ENCODE measurements at regions not wholly inside any gene's neighbourhood (a gene's known extent, or its start where the extent isn't known, plus 50 kb on each side); places are given as distances from the start of the nearest gene placed in this dataset.

DNA sequence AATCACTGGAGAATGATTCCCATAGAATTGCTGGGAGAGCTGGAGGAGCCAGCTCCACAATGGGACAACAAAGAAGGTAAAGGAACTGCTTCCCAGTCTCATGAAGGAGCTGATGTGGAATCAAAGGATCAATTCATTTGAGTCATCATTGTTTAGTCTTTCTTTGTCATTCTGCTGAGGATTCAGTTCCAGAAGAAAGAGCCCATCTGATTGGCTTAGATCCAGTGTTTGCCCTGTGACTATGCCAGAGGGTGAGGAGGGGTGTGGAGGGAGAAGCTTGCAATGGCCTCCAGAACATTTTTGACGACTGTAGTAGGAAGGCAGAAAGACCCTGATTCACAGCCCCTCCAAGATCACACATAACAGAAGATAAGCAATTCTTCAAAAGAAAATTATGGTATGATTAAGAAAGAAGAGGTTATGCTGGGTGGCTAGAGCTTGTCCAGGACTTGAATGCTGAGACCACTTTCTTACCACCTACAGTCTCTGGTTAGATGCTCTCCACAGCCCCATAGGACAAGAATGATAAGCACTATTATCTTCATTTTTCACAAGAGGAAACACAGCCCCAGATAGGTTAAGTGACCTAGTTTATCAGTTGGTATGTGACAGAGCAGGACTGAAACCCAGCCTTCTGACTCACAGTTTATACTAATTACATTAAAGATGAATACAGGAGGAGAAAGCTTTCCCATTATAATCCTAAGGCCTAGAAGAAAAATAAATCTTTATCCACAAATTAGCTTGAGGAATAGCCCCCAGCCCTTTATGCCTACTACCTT, 363.1 kb downstream of the PRELID2 start:
- no peak for TF ChIP-seq CTCF (IDR thresholded peaks at IDR 0.05)
- no peak for TF ChIP-seq POLR2A (IDR thresholded peaks at IDR 0.05)
- H3K4me3 ChIP-seq (ENCODE audit: low read depth, poor library complexity, severe bottlenecking), result no peak overlapping the region
- 47 to 55% methylated on average over 1 of the region's 1 CpG for WGBS, 2 donors
- DNase-seq (ENCODE audit: low spot score in 2 of 2), result no peak
- intact Hi-C loops (cut with DNase I; ENCODE audit: low total_unique reads), result no loop called here

DNA sequence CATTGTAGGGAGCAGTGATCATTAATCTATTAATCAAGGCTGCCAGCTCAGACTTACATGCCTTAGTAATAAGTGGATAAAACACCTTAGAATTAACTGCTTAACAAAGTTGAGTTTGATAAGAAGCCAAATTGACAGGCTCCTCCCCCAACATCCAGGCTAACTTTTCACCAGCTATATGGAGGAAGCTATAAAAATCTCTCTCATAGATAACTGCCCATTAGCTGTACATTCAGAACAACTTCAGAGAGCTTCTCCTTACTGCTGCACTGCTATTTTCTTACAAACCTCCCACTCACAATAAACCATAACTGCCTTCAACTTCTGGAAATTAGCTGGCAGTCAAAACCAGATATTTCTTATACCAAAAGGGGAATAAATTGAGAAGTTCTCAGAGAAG, 364.1 kb downstream of the PRELID2 start:
- no peak overlapping the region for H3K4me3 ChIP-seq (ENCODE audit: low read depth, poor library complexity, severe bottlenecking)
- DNase-seq (ENCODE audit: low spot score in 2 of 2), result no peak
- no peak for TF ChIP-seq CTCF (IDR thresholded peaks at IDR 0.05)
- intact Hi-C loops (cut with DNase I; ENCODE audit: low total_unique reads), result no loop called here

DNA sequence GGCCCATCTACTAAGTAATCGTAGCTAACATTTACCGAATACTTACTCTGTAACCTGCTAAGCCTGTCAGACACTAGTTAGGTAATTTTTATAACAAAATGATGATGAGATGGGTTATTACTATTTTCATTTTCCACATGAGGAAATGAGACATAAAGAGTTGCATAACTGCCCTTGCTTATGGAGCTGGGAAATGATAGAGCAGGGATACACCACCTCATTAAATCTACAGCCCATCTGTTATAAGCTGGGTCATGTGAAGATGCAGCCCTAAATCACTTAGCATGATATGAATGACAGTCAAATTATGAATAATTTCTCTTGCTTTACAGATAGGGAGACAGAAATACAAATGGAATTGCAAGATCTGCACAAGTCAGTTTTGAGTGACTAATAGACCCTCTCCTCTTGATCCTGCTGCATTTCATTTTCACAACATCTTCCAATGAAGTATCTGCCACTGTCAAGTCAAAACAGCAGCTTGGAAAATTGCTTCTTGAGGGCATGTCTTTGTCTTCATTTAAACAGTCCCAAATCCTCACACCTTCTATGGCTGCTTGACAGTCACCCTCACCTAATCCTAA, 364.7 kb downstream of the PRELID2 start:
- intact Hi-C loops (cut with DNase I; ENCODE audit: low total_unique reads), result no loop called here
- TF ChIP-seq CTCF (IDR thresholded peaks at IDR 0.05) (no peak), POLR2A (IDR thresholded peaks at IDR 0.05) (no peak)
- DNase-seq (ENCODE audit: low spot score in 2 of 2), result no peak
- WGBS, 2 donors, result 69 to 84% methylated on average over 2 of the region's 2 CpGs
- H3K4me3 ChIP-seq (ENCODE audit: low read depth, poor library complexity, severe bottlenecking), result no peak overlapping the region

GRCh38 chr5:145467446-145467845, 367.7 kb downstream of the PRELID2 start:
- DNase-seq (ENCODE audit: low spot score in 2 of 2), result no peak
- intact Hi-C loops (cut with DNase I; ENCODE audit: low total_unique reads), result no loop called here
- TF ChIP-seq CTCF (IDR thresholded peaks at IDR 0.05) (no peak), POLR2A (IDR thresholded peaks at IDR 0.05) (no peak)
- no peak overlapping the region for H3K4me3 ChIP-seq (ENCODE audit: low read depth, poor library complexity, severe bottlenecking)
- 83 to 87% methylated on average over 3 of the region's 3 CpGs for WGBS, 2 donors

DNA sequence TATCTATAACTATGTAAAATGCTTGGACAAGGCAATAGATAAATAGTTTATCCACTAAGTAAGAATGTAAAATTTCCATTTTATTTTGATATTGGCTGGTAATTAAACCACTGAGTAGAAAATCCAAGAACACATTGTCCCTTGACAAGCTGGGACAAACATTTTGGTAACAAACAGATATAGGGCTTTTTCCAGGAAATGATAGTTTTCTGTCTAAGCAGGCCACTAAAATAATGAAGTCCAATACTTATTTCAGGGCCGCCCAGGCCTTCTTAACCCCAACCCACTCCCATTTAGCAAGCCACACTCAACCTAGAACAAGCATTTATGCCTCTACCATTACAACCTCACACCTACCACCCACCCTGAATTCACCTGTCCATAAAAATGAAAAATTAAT, 368.6 kb downstream of the PRELID2 start:
- TF ChIP-seq CTCF (IDR thresholded peaks at IDR 0.05) (no peak), POLR2A (IDR thresholded peaks at IDR 0.05) (no peak)
- intact Hi-C loops (cut with DNase I; ENCODE audit: low total_unique reads), result no loop called here
- no peak for DNase-seq (ENCODE audit: low spot score in 2 of 2)
- WGBS, 2 donors, result 68 to 69% methylated on average over 1 of the region's 1 CpG
- H3K4me3 ChIP-seq (ENCODE audit: low read depth, poor library complexity, severe bottlenecking), result no peak overlapping the region
